GM04504 (cell line): ENCODE measurements at regions not wholly inside any gene's neighbourhood (a gene's known extent, or its start where the extent isn't known, plus 50 kb on each side); places are given as distances from the start of the nearest gene placed in this dataset.
"Not testable (repeated sequence)": the region's sequence is repeated elsewhere in the genome, so short reads cannot be mapped to it uniquely, and the experiment has no call there.

Experiments used
- DNase-seq: peaks from one replicate; pipeline ENCODE4 v3.0.0-alpha.2; 2012; ENCODE audit warnings: low read depth

DNA sequence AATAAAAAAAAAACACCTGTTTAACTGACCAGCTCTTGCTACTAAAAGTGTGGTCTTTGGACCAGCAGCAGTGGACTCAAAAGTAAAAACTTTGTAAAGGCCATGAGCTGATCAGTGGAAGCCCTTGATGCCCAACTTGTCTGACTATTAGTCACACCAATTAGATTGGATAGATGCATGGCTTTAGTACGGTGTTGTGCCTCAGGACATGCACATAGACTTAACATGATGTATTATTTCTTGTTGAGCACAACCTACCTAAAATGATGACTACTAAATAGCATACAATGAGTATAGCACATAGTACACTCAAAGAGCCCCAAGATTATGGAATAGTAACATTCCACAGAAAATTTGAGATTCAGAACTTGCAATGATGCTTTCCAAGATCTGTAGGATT is 95.1 kb upstream of the FIBIN start:
- no peak for DNase-seq

DNA sequence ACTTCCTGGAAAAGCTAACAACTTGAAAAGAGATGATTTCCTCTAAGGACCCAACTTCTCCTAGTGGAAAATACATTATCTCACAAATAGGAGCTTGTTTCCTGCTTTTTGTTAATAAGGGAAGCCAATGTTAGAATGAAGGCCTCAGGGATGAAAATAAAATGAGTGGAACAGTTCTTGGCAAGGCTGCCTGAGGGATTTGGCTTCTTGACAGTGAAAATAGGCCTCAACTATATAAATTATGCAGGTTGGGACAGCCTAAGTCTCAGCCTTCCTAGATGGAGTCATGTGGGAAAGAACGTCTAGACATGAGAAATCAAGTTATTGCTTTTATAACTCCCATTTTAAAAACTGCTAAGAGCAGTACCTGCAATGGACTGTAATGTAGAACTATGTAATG is 92.8 kb upstream of the FIBIN start:
- peak; percentile 4 for DNase-seq

DNA sequence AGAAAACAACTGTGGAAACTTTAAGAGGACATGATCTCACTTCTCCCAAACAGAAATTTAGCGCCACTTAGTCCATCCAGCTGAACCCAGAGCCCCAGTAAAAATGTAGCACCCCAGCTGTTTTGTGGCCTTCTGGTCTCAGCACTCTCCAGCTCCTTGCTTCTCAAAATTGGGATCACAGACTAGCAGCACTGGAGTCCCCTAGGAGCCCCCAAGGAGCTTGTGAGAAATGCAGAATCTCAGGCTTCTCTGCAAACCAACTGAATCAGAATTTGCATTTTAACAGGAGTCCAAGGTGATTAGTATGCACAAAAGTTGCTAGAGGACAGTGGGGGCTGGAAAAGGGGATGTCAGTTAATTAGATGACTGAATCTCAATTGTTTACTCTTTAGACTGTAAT is 89.8 kb upstream of the FIBIN start:
- no peak for DNase-seq

DNA sequence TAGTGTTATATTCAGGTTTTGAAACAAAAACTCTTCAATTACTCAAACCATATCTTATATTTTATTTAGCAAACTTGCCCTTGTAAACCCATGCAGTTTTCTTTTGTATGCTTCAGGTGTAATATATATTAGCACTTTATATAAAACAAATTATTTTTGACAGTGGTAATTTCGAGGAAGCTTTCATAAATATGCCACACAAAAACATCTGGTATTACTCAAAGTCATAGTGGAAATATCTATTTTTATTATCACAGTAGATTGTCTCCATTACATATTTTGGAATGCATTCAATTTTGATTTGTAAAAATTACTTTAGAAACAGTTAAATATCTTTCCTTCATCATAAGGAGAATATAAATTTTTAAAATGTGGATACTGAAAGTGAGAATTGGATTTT is 89.1 kb upstream of the FIBIN start:
- DNase-seq: no peak

DNA sequence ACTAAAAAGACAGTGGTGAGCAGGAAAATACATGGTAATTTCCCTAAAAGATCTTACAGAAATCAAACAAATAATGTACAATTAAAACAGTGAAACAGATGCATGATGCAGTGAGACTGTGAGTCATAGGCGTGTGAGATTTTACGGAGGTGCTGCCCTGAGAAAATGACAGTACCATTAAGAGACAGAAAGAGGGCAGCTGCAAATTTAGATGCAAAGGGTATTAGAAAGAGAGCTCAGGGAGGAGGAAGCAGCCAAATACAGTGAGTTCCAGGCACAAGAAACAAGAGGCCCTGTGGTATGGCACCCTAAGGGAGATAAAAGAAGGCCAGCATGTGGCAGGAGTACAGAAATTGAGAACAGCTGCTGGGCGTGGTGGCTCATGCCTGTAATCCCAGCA is 88.5 kb upstream of the FIBIN start:
- peak; percentile 38 for DNase-seq

DNA sequence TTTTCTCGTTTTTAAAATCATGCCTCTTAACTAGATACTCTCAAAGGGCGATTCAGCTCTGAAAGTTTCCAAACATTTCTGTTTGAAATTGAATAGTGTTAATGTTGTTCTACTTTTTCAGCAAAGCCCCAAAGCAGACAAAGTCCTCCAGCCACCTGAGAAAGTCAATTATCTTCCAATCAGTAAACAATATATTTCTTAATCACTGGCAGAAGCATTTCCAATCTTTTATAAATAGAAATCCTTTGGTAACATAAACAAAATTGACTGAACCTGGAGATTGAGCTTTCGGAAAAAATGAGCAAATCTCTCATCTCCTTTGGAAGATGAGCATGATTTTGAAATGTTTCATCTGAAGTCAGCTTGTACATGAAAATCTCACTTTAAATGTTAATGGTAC is 84.4 kb upstream of the FIBIN start:
- no peak for DNase-seq

DNA sequence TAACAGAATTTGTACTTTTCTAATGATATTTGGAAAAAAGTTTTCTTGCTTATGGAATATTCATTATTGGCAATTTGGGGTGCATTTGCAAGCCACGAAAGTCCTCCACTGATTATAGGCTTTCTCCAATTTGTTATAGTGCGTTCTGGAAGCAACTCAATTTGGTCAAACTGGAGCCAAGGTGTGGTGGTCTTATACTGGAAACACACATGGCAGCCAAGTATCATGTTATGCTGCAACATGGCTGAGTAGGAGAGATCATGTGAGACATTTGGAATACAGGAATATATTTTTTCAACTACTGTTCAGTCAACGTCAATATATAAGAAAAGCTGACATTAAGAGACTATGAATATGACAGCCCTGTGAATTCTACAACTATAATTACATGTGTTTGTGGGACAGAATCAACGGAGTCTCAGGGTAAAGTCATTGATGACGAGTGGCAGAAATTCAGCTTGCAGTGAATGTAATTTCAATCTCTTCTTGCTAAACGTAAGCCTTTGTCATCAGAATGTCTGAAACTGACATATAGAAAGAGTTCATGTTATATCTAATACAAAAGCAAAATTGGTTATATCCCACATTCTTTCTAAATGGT is 83.8 kb upstream of the FIBIN start:
- DNase-seq: no peak

DNA sequence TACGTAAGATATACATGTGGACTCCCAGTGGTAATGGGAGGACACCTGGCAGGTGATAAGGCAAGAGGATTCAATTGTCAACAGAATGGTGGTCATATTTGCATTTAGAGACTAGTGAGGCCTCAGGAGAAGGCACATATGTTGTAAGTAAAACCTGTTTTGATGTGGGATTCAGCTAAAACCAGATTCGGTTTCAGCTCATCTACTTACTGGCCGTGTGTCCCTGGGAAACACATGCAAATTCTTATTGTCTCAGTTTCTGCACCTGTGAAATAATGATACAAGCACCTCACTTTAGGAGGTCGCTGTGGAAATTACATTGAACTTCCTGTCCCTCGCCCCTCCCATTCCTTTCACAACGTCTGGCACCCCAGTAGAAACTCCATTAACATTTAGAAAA is 78.9 kb upstream of the FIBIN start:
- no peak for DNase-seq

DNA sequence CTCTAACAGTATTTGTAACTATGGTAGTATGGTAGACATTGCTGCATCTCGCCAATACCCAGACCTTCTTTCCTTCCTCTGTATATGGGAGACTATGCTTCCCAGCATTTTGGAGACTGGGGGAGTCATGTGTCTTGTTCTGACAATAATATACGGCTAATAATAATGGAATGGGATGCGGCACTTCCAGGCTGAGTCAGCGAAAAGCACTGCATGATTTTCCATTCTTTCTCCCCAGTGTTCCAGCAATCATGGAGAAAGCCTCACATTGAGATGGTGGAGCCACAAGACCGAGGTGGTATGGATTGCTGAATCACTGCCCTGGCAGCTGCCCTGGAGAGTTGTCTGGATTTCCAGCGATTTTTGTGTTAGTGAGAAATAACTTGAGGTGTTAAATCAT is 77.1 kb upstream of the FIBIN start:
- no peak for DNase-seq

DNA sequence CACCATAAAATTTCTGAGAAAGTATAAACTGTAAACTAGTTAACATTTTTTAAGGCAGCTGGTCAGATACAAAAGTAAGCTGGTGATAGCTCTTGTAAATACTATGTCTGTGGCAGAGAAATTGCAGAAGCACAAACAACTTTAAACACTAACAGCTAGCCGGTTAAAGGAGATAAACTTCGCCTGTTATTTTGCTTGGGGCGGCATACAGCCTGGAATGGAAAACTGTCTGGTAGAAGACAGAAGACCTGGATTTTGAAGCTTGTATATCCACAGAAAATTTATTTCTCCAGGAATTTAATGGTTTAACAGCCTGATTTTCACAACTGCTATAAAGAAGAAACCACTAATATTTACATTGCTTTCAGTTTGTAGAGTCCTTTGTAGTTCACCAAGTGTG is 65.3 kb upstream of the FIBIN start:
- DNase-seq: no peak

DNA sequence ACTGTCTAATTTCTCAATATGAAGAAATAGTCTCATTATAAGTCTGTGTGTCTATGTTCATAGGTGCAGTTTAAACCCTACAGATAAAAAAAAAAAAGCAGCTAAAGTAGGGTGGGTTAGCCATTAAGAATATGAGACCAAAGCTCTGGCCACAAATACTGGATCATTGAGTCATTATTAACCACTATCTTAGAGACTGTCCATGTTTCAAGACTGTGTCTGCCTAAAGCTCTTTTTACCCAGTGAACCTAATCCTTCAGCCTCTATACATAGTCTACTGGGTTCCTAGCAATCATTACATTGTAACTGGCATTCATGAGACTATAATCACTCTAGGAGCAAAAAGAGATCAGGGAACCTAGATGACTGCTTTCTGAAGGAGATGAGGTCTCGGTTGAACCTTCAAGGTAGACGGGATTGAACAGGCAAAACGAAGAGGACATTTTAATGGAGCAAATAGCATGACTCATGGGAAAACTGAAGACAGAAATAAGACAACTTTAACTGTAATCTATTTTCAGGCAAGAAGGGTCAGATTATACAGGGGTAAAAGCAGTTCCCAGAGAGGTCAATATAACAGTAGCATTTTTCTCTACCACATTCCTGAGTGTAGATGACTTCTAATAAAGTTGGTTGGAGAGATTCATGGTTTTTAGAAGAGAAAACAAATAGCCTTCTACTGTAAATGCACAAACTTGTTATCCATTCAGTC is 64.0 kb upstream of the FIBIN start:
- DNase-seq: no peak

DNA sequence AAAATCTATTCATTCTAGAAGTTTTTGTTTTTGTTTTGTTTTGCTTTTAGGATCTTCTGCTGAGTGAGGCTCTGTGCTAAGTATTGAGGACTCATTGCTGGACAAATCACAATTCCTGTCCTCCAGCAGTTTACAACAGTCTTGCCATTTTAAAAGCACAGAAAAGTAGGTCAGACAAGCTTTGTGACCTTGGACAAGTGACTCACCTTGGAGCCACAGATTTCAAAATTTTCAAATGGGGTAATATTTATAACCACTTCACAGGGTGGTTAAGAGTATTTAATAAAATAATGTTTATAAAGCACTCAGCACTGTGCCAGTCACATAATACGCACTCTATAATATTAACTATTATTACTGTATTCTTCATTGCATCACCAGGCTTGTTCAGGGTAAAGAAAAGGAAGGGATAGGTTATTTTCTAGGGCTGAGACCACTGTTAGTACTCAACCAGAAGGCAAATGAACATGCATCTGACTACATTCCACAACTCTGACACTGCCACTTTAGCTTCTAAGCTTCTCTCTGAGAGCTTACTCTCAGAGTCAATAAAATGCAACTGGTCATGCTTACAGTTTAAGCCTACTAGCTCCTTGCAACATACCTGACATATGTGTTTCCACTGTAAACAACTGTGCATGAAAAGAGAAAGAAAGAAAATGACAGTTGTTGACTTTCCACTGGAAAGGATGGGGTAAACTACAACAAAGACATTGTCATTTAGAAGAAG is 63.2 kb upstream of the FIBIN start:
- DNase-seq: peak; percentile 52

DNA sequence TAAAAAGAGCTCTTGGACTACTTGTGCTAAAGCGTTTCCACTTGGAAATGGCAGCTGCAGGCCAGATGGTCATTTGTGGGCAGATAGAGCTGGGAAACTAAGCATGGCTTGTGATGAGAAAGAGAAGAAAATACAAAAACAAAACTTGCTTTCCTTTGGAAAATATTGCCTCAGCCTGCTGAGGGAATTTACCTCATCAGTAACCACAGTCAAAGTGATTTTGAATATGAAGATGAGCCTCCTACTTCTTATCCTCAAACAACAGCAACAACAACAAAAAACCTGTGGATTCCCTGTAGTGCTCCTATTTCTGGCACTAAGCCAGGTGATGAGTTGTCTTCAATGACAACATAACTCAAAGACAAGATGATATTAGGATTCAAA is 62.7 kb upstream of the FIBIN start:
- DNase-seq: peak; percentile 56

DNA sequence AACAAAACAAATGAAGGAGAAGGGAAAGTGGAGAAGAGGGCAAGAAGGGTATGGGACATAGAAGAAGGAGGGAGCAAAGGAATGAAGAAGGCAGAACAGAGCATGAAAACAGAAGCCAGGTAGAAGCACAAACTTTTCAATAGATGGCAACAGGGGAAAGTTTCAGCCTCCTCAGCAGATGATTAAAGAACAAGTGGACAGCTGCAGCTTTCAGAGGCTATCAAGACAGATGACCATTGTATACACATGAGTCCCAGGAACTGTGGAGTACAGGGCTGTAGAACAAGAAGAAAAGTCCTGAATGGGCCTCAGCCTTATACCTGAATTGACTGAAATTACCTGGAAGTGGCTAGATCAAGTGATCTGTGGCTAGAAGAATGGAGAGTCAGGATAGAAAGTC is 62.0 kb upstream of the FIBIN start:
- DNase-seq: no peak

DNA sequence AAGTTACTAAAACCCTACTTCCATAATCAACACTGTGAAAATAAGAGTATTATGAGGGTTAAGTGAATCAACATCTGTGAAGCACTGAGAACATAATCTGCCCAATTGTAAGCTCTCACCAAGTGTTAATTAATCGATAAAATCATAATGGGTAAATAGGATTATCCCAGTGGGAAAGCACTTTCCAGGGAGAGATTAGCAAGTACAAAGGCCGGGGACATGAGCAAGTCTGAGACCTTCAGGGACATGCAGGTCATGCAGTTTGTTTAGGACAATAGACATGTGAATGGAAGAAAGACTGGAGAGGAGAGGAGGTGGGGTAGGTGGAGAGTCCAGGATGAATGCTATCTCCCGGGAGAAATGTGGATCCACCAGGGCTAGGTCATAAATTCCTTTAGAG is 57.8 kb upstream of the FIBIN start:
- no peak for DNase-seq

DNA sequence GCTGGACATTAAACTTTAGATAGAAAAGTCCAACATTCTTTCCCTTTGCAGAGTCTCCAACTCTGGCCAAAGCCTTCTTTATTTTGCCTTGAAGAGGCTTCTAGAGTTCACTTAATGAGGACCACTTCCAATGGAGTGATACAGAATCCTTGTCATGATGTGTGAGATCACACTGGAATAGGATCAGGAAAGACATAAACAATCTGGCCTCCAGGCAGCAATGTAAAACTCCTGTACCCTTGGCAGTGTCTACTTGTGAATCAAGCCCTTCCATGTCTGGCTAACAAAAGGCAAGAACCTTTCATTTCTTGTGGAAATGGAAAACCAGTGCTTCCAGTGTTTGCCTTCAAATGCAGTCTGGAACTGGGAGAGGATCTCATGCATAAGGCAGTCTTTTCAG is 56.5 kb upstream of the FIBIN start:
- DNase-seq: no peak

DNA sequence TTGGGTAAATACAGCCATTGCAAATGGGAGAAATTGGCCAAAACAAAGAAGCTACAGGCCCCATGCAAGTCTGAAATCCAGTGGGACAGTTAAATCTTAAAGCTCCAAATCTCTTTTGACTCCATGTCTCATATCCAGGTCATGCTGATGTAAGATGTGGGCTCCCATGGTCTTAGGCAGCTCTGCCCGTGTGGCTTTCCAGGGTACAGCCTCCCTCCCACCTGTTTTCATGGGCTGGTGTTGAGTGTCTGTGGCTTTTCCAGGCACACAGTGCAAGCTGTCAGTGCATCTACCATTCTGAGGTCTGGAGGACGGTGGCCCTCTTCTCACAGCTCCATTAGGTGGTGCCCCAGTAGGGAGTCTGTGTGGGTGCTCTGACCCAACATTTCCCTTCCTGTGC is 53.4 kb upstream of the FIBIN start:
- DNase-seq: not testable (repeated sequence)

DNA sequence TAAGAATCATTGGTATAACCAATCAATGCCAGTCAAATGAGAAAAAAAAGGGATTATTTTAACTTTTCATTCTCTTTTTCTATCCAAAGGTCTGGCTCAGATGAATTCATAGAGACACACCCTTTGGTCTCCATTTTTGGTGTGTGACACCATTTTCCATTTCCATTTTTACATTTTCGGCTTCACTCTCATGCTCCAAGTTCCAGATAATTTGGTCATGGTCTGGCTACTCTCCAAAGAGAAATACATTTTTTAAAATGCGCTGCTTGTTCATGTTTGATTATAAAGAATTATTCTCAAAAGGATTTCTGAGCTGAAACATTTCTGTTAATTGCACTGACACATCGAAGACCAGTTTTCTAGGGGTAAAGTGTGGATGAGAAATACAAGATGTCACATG is 51.6 kb upstream of the FIBIN start:
- DNase-seq: no peak

DNA sequence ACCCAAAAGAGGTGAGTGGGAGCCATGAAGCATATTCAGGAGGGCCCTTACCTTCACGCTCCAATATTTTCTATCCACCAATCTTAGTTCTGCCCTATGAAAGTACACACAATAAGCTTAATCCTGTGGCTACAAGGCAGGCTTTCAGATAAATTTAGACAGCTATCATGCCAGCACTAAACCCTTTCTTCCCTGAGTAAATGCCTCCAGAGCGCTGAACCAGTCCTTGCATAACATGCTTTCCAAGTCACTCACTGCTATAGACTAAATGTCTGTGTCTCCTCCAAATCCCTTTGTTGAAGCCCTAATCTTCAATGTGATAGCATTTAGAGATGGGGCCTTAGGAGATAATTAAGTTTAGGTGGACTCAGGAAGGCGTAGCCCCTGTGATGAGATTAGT is 50.3 kb upstream of the FIBIN start:
- no peak for DNase-seq
